Thymus (tissue), 11 donors: ENCODE measurements at regions not wholly inside any gene's neighbourhood (a gene's known extent, or its start where the extent isn't known, plus 50 kb on each side); places are given as distances from the start of the nearest gene placed in this dataset.

Experiments
- DNase-seq, 9 donors: peaks; one replicate each; pipeline ENCODE4 v3.0.0-alpha.2; 2013; ENCODE audit warnings: low spot score in 9 of 9, low read depth in 6 of 9, missing footprints in 1 of 9
- H3K27ac ChIP-seq, 2 donors: one replicate each; pipeline ENCODE4 v1.5.1; 2013; ENCODE audit warnings: control low read depth in 1 of 2, low read depth in 1 of 2, low read length in 1 of 2, mild to moderate bottlenecking in 1 of 2, moderate library complexity in 1 of 2
- H3K27me3 ChIP-seq, 2 donors: one replicate each; pipeline ENCODE4 v1.5.1; 2013; ENCODE audit warnings: low read length in 1 of 2; ENCODE audit not compliant: control insufficient read depth in 2 of 2, insufficient read depth in 1 of 2
- H3K36me3 ChIP-seq, 2 donors: one replicate each; pipeline ENCODE4 v1.5.1; 2013; ENCODE audit warnings: low read length in 1 of 2, mild to moderate bottlenecking in 1 of 2, moderate library complexity in 1 of 2; ENCODE audit not compliant: control insufficient read depth in 2 of 2, insufficient read depth in 2 of 2
- H3K4me1 ChIP-seq, 2 donors: one replicate each; pipeline ENCODE4 v1.5.1; 2013; ENCODE audit warnings: low read length in 2 of 2; ENCODE audit not compliant: control insufficient read depth in 2 of 2, insufficient read depth in 2 of 2
- H3K4me3 ChIP-seq, 2 donors: one replicate each; pipeline ENCODE4 v1.5.1; 2013; ENCODE audit warnings: low read length in 2 of 2, control low read depth in 1 of 2, mild to moderate bottlenecking in 1 of 2
- H3K9me3 ChIP-seq, 2 donors: one replicate each; pipeline ENCODE4 v1.5.1; 2013; ENCODE audit warnings: low read length in 1 of 2, mild to moderate bottlenecking in 1 of 2; ENCODE audit not compliant: control insufficient read depth in 2 of 2, insufficient read depth in 1 of 2
- WGBS: extraction: QIAGEN DNeasy Blood & Tissue Kit; methylation state at CpG from one replicate; pipeline ENCODE4 v1.1.7; 2013; 5-methylcytosine and 5-hydroxymethylcytosine counted together
- donor health status: healthy.

DNA sequence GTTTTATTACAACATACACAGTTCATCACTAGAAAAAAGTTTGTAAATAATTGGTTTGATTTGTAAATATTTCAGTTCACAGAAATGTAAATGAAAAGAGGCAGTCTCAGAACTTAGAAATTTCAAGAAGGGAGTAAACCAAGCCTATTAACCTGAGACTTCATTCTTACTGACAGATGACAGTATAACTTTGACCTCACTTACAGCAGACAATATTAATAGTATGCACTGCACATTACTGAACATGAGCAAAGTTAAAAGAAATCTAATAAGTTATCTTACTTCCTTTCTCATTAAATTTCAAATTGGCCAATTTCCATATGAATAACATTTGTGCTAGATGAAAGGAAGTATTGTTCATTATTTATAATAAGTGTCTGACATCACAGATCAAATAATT lies 235.8 kb downstream of the SLC6A15 start:
- no peak overlapping the region for H3K4me3 ChIP-seq
- no peak for DNase-seq
- no peaks in the 10 kb centered on the region for H3K4me1 ChIP-seq
- no peaks in the 10 kb centered on the region for H3K36me3 ChIP-seq
- H3K27ac ChIP-seq = no peak overlapping the region
- no peaks in the 10 kb centered on the region for H3K27me3 ChIP-seq
- H3K9me3 ChIP-seq = no peaks in the 10 kb centered on the region

DNA sequence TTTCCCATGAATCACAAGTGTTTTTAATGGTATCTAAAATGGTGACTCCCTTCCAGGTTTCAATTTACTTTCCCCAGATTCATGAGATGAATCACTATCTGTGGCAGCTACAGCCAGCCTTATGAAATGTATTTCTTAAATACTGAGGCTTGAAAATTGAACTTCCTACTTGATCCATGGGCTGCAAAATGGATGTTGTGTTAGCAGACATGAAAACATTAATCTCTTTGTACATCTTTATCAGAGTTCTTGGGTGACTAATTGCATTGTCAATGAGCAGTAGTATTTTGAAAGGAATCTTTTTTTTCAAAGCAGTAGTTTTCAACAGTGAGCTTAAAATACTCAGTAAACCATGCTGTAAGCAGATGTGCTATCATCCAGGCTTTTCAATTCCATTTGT lies 250.8 kb downstream of the SLC6A15 start:
- no peak for DNase-seq
- no peaks in the 10 kb centered on the region for H3K9me3 ChIP-seq
- no peak overlapping the region for H3K4me3 ChIP-seq
- H3K4me1 ChIP-seq = no peaks in the 10 kb centered on the region
- H3K36me3 ChIP-seq = no peaks in the 10 kb centered on the region
- H3K27me3 ChIP-seq = no peaks in the 10 kb centered on the region
- H3K27ac ChIP-seq = no peak overlapping the region

DNA sequence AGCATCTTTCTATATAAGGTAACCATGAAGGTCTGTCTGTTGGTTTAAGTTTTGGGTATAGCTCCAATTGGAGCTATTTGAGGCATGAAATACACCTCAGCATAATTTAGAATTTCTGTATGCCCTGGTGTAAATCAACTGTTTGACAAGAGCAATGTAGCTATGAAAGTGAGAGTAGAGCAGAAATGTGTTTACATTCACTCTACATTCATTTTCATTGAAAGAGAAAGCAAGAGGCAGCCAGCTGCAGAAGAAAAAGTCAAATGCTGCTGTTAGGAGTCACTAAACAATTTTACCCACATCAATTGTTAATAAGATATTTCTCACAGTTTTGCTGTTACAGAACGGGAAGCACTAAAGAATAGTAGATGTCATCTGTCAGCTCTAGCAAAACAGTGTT lies 252.5 kb downstream of the SLC6A15 start:
- WGBS = 79% methylated on average over 1 of the region's 1 CpG
- Histone ChIP-seq H3K27me3 (no peaks in the 10 kb centered on the region), H3K36me3 (no peaks in the 10 kb centered on the region), H3K4me3 (no peak overlapping the region), H3K27ac (no peak overlapping the region), H3K4me1 (no peaks in the 10 kb centered on the region), H3K9me3 (no peaks in the 10 kb centered on the region)
- DNase-seq = no peak

DNA sequence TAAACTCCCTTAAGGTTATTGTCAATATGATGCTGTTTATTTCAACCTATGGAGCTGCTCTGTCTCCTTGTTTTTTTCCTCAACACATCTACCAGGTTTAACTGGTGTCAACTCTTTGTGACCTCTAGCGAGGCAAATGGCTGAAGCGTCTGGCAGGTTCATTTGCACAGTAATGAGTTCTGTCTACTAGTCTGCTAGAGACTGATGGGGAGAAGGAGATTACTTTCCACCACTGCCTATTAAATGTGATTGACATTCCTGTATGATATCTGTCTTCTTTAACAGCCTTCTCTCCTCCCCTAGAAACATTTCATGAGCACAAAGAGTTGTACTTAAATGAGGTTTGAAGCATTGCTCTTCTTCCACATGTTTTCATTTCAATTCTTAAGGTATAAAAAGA lies 253.7 kb downstream of the SLC6A15 start:
- no peak overlapping the region for H3K4me3 ChIP-seq
- 69% methylated on average over 2 of the region's 2 CpGs for WGBS
- H3K27ac ChIP-seq = no peak overlapping the region
- no peak for DNase-seq
- no peaks in the 10 kb centered on the region for H3K4me1 ChIP-seq
- H3K9me3 ChIP-seq = no peaks in the 10 kb centered on the region
- no peaks in the 10 kb centered on the region for H3K36me3 ChIP-seq
- H3K27me3 ChIP-seq = no peaks in the 10 kb centered on the region

DNA sequence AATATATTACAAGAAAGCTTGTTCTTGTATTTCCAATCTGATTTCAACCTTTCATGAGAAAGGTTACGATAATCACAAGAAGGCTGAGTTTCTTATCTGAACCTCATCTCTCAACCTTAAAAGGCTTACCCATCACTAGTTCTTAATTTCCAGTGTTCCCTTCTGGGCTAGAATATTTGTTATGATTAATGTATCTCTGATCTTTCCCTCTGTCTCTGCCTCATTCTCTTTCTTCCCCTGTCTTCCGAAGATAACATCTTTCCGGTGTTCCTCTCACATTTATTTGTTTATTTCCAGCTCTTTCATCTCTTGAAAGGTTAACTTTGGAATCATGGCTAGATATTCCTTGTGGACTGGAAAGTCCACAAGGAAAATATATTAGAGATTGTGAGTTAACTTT lies 255.9 kb downstream of the SLC6A15 start:
- no peak overlapping the region for H3K4me3 ChIP-seq
- H3K27me3 ChIP-seq = no peaks in the 10 kb centered on the region
- 61% methylated on average over 3 of the region's 3 CpGs for WGBS
- H3K4me1 ChIP-seq = no peaks in the 10 kb centered on the region
- no peak for DNase-seq
- no peaks in the 10 kb centered on the region for H3K36me3 ChIP-seq
- no peak overlapping the region for H3K27ac ChIP-seq
- no peaks in the 10 kb centered on the region for H3K9me3 ChIP-seq

DNA sequence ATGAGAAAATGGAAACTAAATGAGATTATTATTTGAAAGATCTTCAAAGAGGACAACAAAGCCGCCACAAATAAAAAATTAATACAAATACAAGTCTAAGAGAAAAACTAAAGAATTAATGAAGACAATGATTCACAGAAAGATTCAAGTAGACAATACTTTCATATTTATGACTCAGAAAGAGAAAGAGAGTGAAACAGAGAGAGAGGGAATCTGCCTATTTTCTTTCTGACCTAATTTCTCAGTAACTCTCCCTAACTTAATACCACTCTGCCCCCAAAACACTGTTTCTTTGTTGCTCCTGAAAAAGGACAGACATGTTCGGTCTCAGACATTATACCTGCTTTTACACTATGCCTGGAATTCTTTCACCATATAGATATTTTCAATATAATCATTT lies 259.1 kb downstream of the SLC6A15 start:
- H3K4me3 ChIP-seq = no peak overlapping the region
- 95% methylated on average over 2 of the region's 2 CpGs for WGBS

DNA sequence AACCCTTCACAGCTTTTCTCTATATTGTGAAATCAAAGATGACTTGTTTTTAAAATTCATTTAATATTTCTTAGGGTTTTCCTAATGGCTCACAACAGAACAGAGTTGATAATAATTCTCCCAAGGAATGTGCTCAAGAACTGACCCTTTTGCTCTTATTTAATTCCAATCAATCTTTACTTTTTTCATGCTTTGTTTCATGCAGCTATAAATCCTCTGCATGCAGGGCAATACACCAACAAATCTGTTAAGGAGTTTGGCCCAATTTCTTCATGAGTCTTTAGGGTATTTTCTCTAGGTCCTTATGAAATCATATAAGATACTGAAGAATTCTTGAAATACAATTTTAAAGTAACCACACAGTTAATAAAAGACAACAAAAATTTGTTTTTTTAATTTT lies 264.2 kb downstream of the SLC6A15 start:
- Histone ChIP-seq H3K36me3 (no peaks in the 10 kb centered on the region), H3K27me3 (no peaks in the 10 kb centered on the region), H3K27ac (no peak overlapping the region), H3K9me3 (no peaks in the 10 kb centered on the region), H3K4me1 (no peaks in the 10 kb centered on the region), H3K4me3 (no peak overlapping the region)
- DNase-seq = no peak

More for the DNA sequence above, 259.1 kb downstream of the SLC6A15 start:
- no peaks in the 10 kb centered on the region for H3K4me1 ChIP-seq
- H3K27me3 ChIP-seq = no peaks in the 10 kb centered on the region
- no peak for DNase-seq
- H3K36me3 ChIP-seq = no peaks in the 10 kb centered on the region
- no peaks in the 10 kb centered on the region for H3K9me3 ChIP-seq
- no peak overlapping the region for H3K27ac ChIP-seq

DNA sequence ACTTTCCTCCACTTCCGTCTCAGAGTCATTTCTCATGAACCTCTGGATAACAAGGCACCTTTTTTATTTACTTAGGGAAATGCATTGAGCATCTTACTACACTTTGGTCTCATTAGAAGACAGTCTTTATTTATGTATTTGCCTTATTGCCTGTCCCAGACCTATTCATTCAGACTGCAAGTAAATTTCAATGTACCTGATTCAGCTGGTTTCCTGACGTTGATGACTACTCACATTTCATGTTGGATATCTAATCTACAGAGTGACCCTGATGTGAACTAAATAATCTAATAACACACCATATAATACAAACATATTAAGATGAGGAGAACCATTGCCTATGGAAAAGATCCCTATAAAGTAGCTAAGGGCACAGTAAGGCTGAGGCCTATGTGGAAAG lies 267.7 kb downstream of the SLC6A15 start:
- no peaks in the 10 kb centered on the region for H3K36me3 ChIP-seq
- no peaks in the 10 kb centered on the region for H3K4me1 ChIP-seq
- H3K9me3 ChIP-seq = no peaks in the 10 kb centered on the region
- DNase-seq = no peak
- H3K27ac ChIP-seq = no peak overlapping the region
- H3K27me3 ChIP-seq = no peaks in the 10 kb centered on the region
- WGBS = 96% methylated on average over 2 of the region's 2 CpGs
- no peak overlapping the region for H3K4me3 ChIP-seq

DNA sequence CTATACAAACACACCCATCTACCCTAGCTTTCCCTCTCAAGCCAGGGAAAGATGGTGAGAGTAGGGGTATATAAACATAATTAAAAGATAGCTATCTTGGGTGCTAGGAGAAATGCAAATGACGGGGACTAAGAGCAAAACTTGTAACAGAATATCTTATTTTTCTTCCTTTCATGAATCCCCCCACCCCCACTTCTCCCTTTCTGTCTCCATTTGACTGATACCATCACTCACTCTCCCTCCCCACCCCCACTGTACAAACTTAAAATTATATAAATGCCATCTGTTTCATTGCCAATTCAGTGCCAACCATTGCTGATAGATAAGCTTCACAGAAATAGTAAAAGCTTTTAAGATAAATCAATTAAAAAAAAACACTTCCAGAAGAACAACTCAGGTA lies 268.6 kb downstream of the SLC6A15 start:
- Histone ChIP-seq H3K4me3 (no peak overlapping the region), H3K27me3 (no peaks in the 10 kb centered on the region), H3K9me3 (no peaks in the 10 kb centered on the region), H3K36me3 (no peaks in the 10 kb centered on the region), H3K4me1 (no peaks in the 10 kb centered on the region), H3K27ac (no peak overlapping the region)
- 87% methylated on average over 1 of the region's 1 CpG for WGBS
- DNase-seq = no peak

DNA sequence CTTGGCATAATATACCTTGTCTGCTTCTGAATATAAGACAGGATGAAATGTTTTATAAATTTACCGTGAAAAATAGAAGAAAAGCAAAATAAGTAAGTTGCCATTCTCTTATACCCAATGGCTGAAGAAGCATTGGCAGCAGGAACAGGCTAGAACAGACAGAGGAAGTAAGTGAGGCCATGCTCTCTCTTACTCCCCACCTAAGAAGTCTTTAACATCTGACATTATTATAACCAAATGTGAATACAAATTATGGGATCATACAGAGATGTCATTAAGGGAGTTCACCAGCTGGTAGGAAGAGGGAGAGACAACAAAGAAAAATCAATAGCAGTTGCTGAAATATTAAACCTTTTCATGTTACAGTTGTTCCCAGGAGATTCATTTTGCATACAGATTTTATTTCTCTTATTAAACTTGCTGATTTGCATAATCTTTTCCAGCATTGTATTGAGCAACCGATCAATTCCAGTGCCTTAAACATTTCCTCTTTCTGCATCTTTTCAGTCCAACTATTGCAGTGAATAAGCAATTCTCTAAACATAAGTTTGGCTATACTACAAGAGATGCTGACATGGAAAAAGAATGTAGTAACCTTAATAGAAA lies 270.6 kb downstream of the SLC6A15 start:
- no peaks in the 10 kb centered on the region for H3K4me1 ChIP-seq
- WGBS = 64% methylated on average over 2 of the region's 2 CpGs
- H3K27ac ChIP-seq = no peak overlapping the region
- no peaks in the 10 kb centered on the region for H3K36me3 ChIP-seq
- H3K27me3 ChIP-seq = no peaks in the 10 kb centered on the region
- H3K9me3 ChIP-seq = no peaks in the 10 kb centered on the region
- no peak overlapping the region for H3K4me3 ChIP-seq
- no peak for DNase-seq
